ENCODE measurements at regions not wholly inside any gene's neighbourhood (a gene's known extent, or its start where the extent isn't known, plus 50 kb on each side); places are given as distances from the start of the nearest gene placed in this dataset.

GRCh38 chr12:118763234-118763633, 218.1 kb upstream of the SRRM4 start:
- Histone ChIP-seq H3K36me3 (no peaks in the 10 kb centered on the region), H3K9me3 (no peaks in the 10 kb centered on the region), H3K4me3 (no peak overlapping the region), H3K4me1 (no peaks in the 10 kb centered on the region), H3K27me3 (peaks cover 0 to 6% (median 0%) of the 10 kb centered on the region in 4 donors), H3K27ac (no peak overlapping the region)
- FAIRE-seq = no peak
- TF ChIP-seq CTCF (IDR thresholded peaks at IDR 0.05) = no peak
- intact Hi-C loops (cut with DNase I) = no loop called here
- no peak for ATAC-seq
- DNase-seq = no peak
- WGBS, 2 donors = 73 to 83% methylated on average over 1 of the region's 1 CpG

- no peak overlapping the region for H3K4me3 ChIP-seq
- FAIRE-seq (no peak), DNase-seq (no peak), ATAC-seq (no peak)
- H3K9me3 ChIP-seq = no peaks in the 10 kb centered on the region
- intact Hi-C loops (cut with DNase I) = no loop called here
- 4 to 5% methylated on average over 42 to 43 of the region's 43 CpGs for WGBS, 2 donors
- H3K27ac ChIP-seq = no peak overlapping the region
- H3K27me3 ChIP-seq = peaks cover 0 to 11% (median 0%) of the 10 kb centered on the region in 4 donors
- no peaks in the 10 kb centered on the region for H3K36me3 ChIP-seq
- H3K4me1 ChIP-seq = no peaks in the 10 kb centered on the region
- no peak for TF ChIP-seq CTCF (IDR thresholded peaks at IDR 0.05)
Measured at GRCh38 chr12:118773956-118774723, 207.2 kb upstream of the SRRM4 start.

DNA sequence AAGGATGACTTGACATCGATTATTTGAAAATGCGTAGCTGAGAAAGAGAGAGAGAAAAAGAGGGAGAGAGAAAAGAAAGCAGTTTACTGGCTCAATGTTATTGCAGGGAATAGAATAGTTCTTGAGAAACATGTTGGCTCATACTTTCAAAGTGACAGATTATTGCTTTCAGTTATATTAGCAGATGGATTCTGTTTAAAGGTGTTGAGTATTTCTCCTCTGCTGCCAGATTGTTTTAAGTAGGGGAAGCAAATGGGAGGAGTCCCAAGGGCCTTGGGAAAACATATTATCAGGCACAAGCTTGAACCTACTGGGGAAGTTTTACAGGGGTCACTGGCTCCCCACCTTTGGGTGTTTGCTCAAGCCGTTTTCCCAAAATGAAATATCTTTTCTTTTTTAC, 203.8 kb upstream of the SRRM4 start:
- FAIRE-seq (no peak), ATAC-seq (no peak), DNase-seq (no peak)
- Histone ChIP-seq H3K36me3 (no peaks in the 10 kb centered on the region), H3K4me1 (no peaks in the 10 kb centered on the region), H3K27me3 (peaks cover 0 to 15% (median 0%) of the 10 kb centered on the region in 4 donors), H3K4me3 (no peak overlapping the region), H3K27ac (no peak overlapping the region), H3K9me3 (no peaks in the 10 kb centered on the region)
- intact Hi-C loops (cut with DNase I) = no loop called here
- TF ChIP-seq CTCF (IDR thresholded peaks at IDR 0.05) = no peak
- WGBS, 2 donors = 55 to 66% methylated on average over 3 of the region's 3 CpGs

DNA sequence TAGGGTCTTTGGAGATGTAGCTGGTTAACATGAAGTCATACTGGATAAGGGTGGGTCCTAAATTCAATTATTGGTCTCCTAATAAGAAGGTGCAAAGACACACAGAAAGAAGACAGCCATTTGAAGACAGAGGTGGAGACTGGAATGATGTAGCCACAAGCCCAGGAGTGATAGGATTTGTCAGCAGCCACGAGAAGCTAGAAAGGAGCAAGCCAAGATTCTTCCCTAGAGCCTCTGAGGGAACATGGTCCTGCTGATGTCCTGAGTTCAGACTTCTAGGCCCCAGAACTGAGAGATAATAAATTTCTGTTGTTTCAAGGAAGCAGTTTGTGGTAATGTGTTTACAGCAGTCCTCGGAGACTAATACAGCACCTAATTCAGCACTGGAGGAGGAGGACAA, 203.3 kb upstream of the SRRM4 start:
- WGBS, 2 donors = 49 to 61% methylated on average over 2 of the region's 2 CpGs
- H3K36me3 ChIP-seq = no peaks in the 10 kb centered on the region
- intact Hi-C loops (cut with DNase I) = no loop called here
- peaks cover 0 to 15% (median 0%) of the 10 kb centered on the region in 4 donors for H3K27me3 ChIP-seq
- no peak for ATAC-seq
- no peak overlapping the region for H3K27ac ChIP-seq
- no peak for TF ChIP-seq CTCF (IDR thresholded peaks at IDR 0.05)
- no peak overlapping the region for H3K4me3 ChIP-seq
- FAIRE-seq = no peak
- DNase-seq = no peak
- H3K4me1 ChIP-seq = no peaks in the 10 kb centered on the region
- H3K9me3 ChIP-seq = no peaks in the 10 kb centered on the region

DNA sequence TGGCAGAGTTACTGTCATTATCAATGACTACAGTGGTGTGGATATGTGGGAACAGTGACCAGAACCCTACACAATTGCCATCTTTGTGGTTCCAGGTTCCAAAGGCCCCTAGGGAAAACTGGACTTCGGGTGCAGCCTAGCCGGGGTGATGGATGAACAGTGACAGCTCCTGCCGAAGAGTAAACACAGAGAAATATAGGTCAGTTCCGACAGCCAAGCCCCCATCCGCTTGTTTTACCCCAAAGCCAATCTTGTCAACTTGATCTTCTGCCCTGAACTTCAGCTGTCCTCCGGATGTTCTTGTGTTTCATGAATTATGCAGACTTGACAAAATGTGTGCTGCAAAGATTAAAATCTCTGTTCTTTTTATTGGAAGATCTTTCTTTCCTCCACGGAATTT, 200.4 kb upstream of the SRRM4 start:
- WGBS, 2 donors = 19 to 29% methylated on average over 6 to 7 of the region's 7 CpGs
- ATAC-seq (no peak), DNase-seq (no peak), FAIRE-seq (no peak)
- Histone ChIP-seq H3K4me1 (no peaks in the 10 kb centered on the region), H3K4me3 (no peak overlapping the region), H3K9me3 (no peaks in the 10 kb centered on the region), H3K27ac (no peak overlapping the region), H3K27me3 (peaks cover 0 to 12% (median 0%) of the 10 kb centered on the region in 4 donors), H3K36me3 (no peaks in the 10 kb centered on the region)
- intact Hi-C loops (cut with DNase I) = no loop called here
- no peak for TF ChIP-seq CTCF (IDR thresholded peaks at IDR 0.05)

All from pancreas (tissue), 10 donors.